Ammon's horn (tissue), 1 donor: ENCODE measurements at regions not wholly inside any gene's neighbourhood (a gene's known extent, or its start where the extent isn't known, plus 50 kb on each side); places are given as distances from the start of the nearest gene placed in this dataset.
"Not testable (repeated sequence)": the region's sequence is repeated elsewhere in the genome, so short reads cannot be mapped to it uniquely, and the experiment has no call there.

Experiments used
- DNase-seq: peaks from one replicate; pipeline ENCODE4 v3.0.0-alpha.2; 2016; ENCODE audit warnings: low spot score

- DNase-seq = no peak
These were observed 1393.3 kb downstream of the CDY2B start for GRCh38 chrY:16486696-16487215.

- no peak for DNase-seq
These were observed 1400.0 kb downstream of the CDY2B start for GRCh38 chrY:16480031-16480430.

GRCh38 chrY:16474053-16474452 is 1406.0 kb downstream of the CDY2B start:
- no peak for DNase-seq

GRCh38 chrY:16454799-16455198 is 1425.2 kb downstream of the CDY2B start:
- no peak for DNase-seq

- no peak for DNase-seq
These were observed 1433.9 kb downstream of the CDY2B start for GRCh38 chrY:16446152-16446551.

- DNase-seq = not testable (repeated sequence)
These were observed 1470.7 kb downstream of the CDY2B start for GRCh38 chrY:16409206-16409923.

- not testable (repeated sequence) for DNase-seq
These were observed 1500.6 kb downstream of the CDY2B start for GRCh38 chrY:16379458-16379857.

- DNase-seq = not testable (repeated sequence)
These were observed 1538.4 kb downstream of the CDY2B start for GRCh38 chrY:16341592-16341991.

GRCh38 chrY:16330032-16330758 is 1549.8 kb downstream of the CDY2B start:
- not testable (repeated sequence) for DNase-seq

GRCh38 chrY:16329135-16329820 is 1550.7 kb downstream of the CDY2B start:
- not testable (repeated sequence) for DNase-seq
